ENCODE measurements at regions not wholly inside any gene's neighbourhood (a gene's known extent, or its start where the extent isn't known, plus 50 kb on each side); places are given as distances from the start of the nearest gene placed in this dataset.

GRCh38 chr14:85766295-85766694, 236.4 kb downstream of the FLRT2 start:
- TF ChIP-seq CTCF (IDR thresholded peaks at IDR 0.05; ENCODE audit: poor library complexity) (no peak), EZH2phosphoT487 (IDR thresholded peaks at IDR 0.05; ENCODE audit: low read depth, severe bottlenecking, unreplicated experiment) (no peak)

Measured in hepatocyte (in vitro differentiated cells).